Adrenal gland (tissue), 5 donors: ENCODE measurements at regions not wholly inside any gene's neighbourhood (a gene's known extent, or its start where the extent isn't known, plus 50 kb on each side); places are given as distances from the start of the nearest gene placed in this dataset.

Experiments
- CTCF ChIP-seq, 6 experiments: fragments of 450-650 bp in 4 of 6; fragments of 200-600 bp in 2 of 6; sonication (generic) in 1 of 6; IDR thresholded peaks; 1 replicate in 5 of 6; 2 replicates in 1 of 6; pipeline versions ENCODE4 v1.5.1 to v1.8.0; 2016 to 2021; ENCODE audit warnings: antibody characterized with exemption in 6 of 6, mild to moderate bottlenecking in 2 of 6, moderate library complexity in 1 of 6
- POLR2A ChIP-seq, 2 donors: fragments of 450-650 bp; IDR thresholded peaks; one replicate each; pipeline ENCODE4 v1.6.1; 2017; ENCODE audit warnings: antibody characterized with exemption in 2 of 2, mild to moderate bottlenecking in 2 of 2, moderate library complexity in 1 of 2
- donor health status: DM: no; HTN: no; CAD: no.

GRCh38 chr4:15237648-15238230 is 190.1 kb upstream of the C1QTNF7 start:
- TF ChIP-seq CTCF (IDR thresholded peaks at IDR 0.05) (no peak), POLR2A (IDR thresholded peaks at IDR 0.05) (no peak)
